Coronary artery (tissue), 2 donors: ENCODE measurements at regions not wholly inside any gene's neighbourhood (a gene's known extent, or its start where the extent isn't known, plus 50 kb on each side); places are given as distances from the start of the nearest gene placed in this dataset.

ENCODE experiments used
- DNase-seq: peaks from one replicate; pipeline ENCODE4 v3.0.0-alpha.2; 2017; ENCODE audit warnings: low spot score
- H3K27ac ChIP-seq, 2 donors: fragments of 200-600 bp; sonication (generic); one replicate each; pipeline ENCODE4 v1.5.1; 2016 to 2019
- H3K4me3 ChIP-seq: fragments of 200-600 bp; sonication (generic); 2 replicates; pipeline ENCODE4 v1.5.1; 2016; ENCODE audit warnings: mild to moderate bottlenecking, moderate library complexity
- CTCF ChIP-seq: fragments of 200-600 bp; sonication (generic); IDR thresholded peaks from one replicate; pipeline ENCODE4 v1.5.1; 2019; ENCODE audit warnings: antibody characterized with exemption

- Histone ChIP-seq H3K27ac (no peak overlapping the region), H3K4me3 (no peak overlapping the region)
- TF ChIP-seq CTCF: no peak
- DNase-seq: no peak
These were observed 284.7 kb upstream of the BRINP3 start for GRCh38 chr1:190762325-190762724.

DNA sequence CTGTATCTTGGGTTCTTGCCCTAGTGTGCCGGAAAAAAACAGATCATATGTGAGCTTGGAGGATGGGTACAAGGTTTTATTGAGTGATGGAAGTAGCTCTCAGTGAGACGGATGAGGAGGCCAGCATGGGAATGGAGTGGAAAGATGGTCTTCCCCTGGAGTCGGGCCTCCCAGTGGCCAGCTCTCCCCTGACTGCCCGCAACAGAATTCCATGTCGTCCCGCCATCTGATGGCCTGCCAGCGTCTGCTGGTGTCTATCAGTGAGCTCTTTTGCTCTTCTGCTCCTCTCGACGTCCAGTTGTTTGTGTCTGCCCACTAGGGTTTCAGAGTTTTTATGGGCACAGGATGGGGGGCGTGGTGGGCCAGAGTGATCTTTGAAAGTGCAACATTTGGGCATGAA lies 315.2 kb upstream of the BRINP3 start:
- Histone ChIP-seq H3K27ac (no peak overlapping the region), H3K4me3 (no peak overlapping the region)
- DNase-seq: no peak
- no peak for TF ChIP-seq CTCF

- H3K4me3 ChIP-seq: no peak overlapping the region
- no peak for DNase-seq
- no peak for TF ChIP-seq CTCF
- H3K27ac ChIP-seq: no peak overlapping the region
These were observed 330.0 kb upstream of the BRINP3 start for GRCh38 chr1:190807629-190808028.

DNA sequence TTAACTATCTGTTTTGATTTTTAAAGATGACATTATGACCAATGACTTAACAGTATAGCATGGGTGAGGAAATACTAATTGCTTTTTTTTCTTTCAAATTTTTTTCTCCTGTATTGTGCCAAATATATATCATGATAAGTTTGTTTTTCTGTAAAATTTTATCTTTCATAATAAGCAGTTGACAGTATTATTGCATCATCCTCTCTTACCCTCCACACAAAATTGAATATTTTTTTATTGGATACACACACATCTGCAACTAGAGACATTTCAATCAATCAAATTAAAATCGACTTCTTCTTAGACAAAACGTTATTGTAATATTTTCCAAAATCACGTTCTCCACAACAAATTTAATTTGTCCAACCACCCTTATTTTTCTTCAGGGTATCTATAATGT lies 330.4 kb upstream of the BRINP3 start:
- TF ChIP-seq CTCF: no peak
- no peak for DNase-seq
- H3K27ac ChIP-seq: no peak overlapping the region
- H3K4me3 ChIP-seq: no peak overlapping the region

DNA sequence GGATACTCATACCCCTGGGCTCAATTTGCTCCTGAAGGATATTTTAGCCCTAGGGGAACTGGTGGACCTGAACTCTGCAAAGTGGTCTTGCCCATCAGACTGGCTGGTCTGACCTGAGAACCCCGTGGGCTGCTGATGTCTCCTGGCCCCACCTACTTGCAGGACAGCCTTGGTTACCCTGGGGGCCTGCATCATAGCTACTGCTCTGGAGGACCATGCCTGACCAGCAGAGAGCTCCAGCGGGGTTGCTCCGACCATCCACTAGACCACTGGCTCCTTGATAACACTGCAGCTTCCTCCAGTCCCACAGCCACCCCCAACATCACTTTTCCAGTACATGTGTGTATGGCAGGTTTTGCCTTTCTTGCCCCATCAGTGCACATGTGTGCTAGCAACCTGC lies 331.6 kb upstream of the BRINP3 start:
- TF ChIP-seq CTCF: no peak
- DNase-seq: peak; percentile 57
- Histone ChIP-seq H3K4me3 (no peak overlapping the region), H3K27ac (no peak overlapping the region)

DNA sequence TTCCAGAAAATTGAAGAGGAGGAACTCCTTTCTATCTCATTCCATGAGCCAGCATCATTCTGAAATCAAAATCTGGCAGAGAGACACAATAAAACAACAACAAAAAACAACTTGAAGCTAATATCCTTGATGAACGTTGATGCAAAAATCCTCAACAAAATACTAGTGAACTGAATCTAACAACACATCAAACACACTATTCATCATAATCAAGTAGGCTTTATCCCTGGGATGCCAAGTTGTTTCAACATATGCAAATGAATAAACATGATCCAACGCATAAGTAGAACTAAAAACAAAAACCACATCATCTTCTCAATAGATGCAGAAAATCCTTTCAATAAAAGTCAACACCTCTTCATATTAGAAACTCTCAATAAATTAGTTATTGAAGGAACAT lies 335.3 kb upstream of the BRINP3 start:
- Histone ChIP-seq H3K4me3 (no peak overlapping the region), H3K27ac (no peak overlapping the region)
- no peak for DNase-seq
- no peak for TF ChIP-seq CTCF

DNA sequence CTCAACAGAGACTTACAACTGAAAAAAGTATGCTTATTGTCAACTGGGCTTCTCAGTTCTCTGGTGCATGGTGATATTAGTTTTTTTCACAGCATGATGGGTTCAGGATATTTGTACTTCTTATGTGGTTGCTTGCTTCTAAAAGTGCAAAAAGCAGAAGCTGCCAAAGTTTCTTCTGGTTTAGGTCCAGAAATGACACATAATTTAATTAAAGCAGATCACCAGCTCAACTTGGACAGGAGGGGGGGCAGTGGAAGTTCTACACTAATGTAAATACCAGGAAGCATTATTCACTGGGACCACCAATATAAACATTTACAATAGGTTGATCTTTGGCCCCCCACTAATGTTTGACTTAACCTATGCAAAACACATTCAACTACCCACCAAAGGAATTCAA lies 354.8 kb upstream of the BRINP3 start:
- no peak for TF ChIP-seq CTCF
- H3K4me3 ChIP-seq: no peak overlapping the region
- no peak for DNase-seq
- H3K27ac ChIP-seq: no peak overlapping the region
